Lower leg skin (tissue), 3 donors: ENCODE measurements at regions not wholly inside any gene's neighbourhood (a gene's known extent, or its start where the extent isn't known, plus 50 kb on each side); places are given as distances from the start of the nearest gene placed in this dataset.

ENCODE experiments used
- POLR2A ChIP-seq, 2 donors: fragments of 450-650 bp; IDR thresholded peaks; one replicate each; pipeline ENCODE4 v1.6.1; 2016 to 2017; ENCODE audit warnings: antibody characterized with exemption in 2 of 2, mild to moderate bottlenecking in 1 of 2, moderate library complexity in 1 of 2
- TF ChIP-seq, protein P1 (sequence below), 3 donors: fragments of 450-650 bp; IDR thresholded peaks; one replicate each; pipeline ENCODE4 v1.5.1; 2016; ENCODE audit warnings: antibody characterized with exemption in 3 of 3, mild to moderate bottlenecking in 3 of 3, moderate library complexity in 2 of 3

DNA sequence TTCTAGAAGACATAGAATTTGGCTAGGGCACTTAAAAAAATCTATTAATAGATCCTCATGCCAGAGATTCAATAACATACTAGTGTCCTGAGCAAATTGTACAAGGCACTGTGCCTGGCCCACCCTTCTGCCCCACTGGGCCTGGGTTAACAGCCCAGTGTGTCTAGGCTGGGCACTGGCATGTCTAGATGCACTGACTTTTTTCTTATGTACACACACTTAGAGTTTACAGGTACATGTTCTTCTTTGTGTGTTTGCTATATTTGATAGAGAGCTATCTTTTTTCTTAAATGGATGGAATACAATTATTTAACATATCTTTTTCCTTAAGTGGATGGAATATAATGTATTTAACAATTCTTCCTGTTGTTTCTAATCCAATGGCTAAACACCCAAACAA is 241.5 kb downstream of the AUH start:
- TF ChIP-seq, protein P1, sequence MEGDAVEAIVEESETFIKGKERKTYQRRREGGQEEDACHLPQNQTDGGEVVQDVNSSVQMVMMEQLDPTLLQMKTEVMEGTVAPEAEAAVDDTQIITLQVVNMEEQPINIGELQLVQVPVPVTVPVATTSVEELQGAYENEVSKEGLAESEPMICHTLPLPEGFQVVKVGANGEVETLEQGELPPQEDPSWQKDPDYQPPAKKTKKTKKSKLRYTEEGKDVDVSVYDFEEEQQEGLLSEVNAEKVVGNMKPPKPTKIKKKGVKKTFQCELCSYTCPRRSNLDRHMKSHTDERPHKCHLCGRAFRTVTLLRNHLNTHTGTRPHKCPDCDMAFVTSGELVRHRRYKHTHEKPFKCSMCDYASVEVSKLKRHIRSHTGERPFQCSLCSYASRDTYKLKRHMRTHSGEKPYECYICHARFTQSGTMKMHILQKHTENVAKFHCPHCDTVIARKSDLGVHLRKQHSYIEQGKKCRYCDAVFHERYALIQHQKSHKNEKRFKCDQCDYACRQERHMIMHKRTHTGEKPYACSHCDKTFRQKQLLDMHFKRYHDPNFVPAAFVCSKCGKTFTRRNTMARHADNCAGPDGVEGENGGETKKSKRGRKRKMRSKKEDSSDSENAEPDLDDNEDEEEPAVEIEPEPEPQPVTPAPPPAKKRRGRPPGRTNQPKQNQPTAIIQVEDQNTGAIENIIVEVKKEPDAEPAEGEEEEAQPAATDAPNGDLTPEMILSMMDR (IDR thresholded peaks at IDR 0.05) = no peak
- TF ChIP-seq POLR2A (IDR thresholded peaks at IDR 0.05) = no peak
